C4-2B (cell line): ENCODE measurements at regions not wholly inside any gene's neighbourhood (a gene's known extent, or its start where the extent isn't known, plus 50 kb on each side); places are given as distances from the start of the nearest gene placed in this dataset.

Source experiments
- ZFX ChIP-seq: fragments of 450-650 bp; IDR thresholded peaks from 2 replicates; pipeline ENCODE4 v1.6.1; 2017
- TF ChIP-seq, protein P1 (sequence below): fragments of 450-650 bp; conservative IDR thresholded peaks from 2 replicates; pipeline ENCODE4 v1.5.1; 2017; ENCODE audit warnings: mild to moderate bottlenecking

DNA sequence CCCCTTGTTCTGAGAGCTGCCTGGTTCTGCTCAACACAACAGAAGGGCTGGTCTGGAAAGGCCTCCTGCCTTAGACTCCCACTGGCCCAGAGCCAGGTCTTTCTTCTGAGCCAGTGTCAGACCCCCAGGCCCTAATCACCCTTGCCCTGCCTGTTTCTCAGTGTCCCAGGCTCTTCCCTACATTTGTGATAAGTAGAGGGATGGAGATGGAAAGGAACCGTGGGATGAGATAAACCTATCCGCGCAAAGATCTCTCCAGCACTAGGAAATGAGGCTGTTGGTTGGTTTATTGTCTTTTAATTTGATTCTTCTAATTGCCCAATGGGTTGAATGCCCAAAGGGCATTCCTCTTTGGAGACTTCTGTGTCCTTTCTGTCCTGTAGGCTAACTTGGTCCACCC lies 470.0 kb downstream of the TSHZ3 start:
- TF ChIP-seq, protein P1, sequence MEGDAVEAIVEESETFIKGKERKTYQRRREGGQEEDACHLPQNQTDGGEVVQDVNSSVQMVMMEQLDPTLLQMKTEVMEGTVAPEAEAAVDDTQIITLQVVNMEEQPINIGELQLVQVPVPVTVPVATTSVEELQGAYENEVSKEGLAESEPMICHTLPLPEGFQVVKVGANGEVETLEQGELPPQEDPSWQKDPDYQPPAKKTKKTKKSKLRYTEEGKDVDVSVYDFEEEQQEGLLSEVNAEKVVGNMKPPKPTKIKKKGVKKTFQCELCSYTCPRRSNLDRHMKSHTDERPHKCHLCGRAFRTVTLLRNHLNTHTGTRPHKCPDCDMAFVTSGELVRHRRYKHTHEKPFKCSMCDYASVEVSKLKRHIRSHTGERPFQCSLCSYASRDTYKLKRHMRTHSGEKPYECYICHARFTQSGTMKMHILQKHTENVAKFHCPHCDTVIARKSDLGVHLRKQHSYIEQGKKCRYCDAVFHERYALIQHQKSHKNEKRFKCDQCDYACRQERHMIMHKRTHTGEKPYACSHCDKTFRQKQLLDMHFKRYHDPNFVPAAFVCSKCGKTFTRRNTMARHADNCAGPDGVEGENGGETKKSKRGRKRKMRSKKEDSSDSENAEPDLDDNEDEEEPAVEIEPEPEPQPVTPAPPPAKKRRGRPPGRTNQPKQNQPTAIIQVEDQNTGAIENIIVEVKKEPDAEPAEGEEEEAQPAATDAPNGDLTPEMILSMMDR: no peak
- TF ChIP-seq ZFX: no peak
